ENCODE measurements at regions not wholly inside any gene's neighbourhood (a gene's known extent, or its start where the extent isn't known, plus 50 kb on each side); places are given as distances from the start of the nearest gene placed in this dataset.

GRCh38 chr10:71024490-71024889 lies 136.1 kb upstream of the PCBD1 start:
- Histone ChIP-seq H2AK9ac (replicated peaks; ENCODE audit: low read depth, low read length, poor library complexity) (no peak overlapping the region), H3K36me3 (ENCODE audit: control insufficient read depth, insufficient read depth, low read length) (no peaks in the 10 kb centered on the region), H2AFZ (replicated peaks; ENCODE audit: low read length, poor library complexity) (no peak overlapping the region), H2BK5ac (ENCODE audit: low read depth, low read length, poor library complexity, severe bottlenecking) (no peak overlapping the region), H3K23ac (ENCODE audit: low read depth, low read length) (no peak overlapping the region), H2BK120ac (ENCODE audit: low read depth, low read length) (no peak overlapping the region), H3K9me1 (ENCODE audit: insufficient read depth, low read length) (no peaks in the 10 kb centered on the region), H2BK15ac (ENCODE audit: low read depth, low read length) (no peak overlapping the region), H4K91ac (ENCODE audit: insufficient read depth, low read depth, low read length) (no peak overlapping the region), H3K14ac (replicated peaks; ENCODE audit: low read depth, low read length) (no peak overlapping the region), H3K9ac (ENCODE audit: low read depth, low read length) (no peak overlapping the region), H4K5ac (ENCODE audit: low read depth, low read length) (no peak overlapping the region), H4K20me1 (ENCODE audit: insufficient read depth, low read length) (no peaks in the 10 kb centered on the region), H3K4me1 (ENCODE audit: control insufficient read depth, insufficient read depth, low read length) (no peaks in the 10 kb centered on the region), H3K9me3 (ENCODE audit: control insufficient read depth, insufficient read depth, low read length) (0 out of 2 replicates have a peak, but pooled peaks cover 2% of the 10 kb centered on the region), H3K18ac (ENCODE audit: low read depth, low read length) (no peak overlapping the region), H4K8ac (ENCODE audit: low read depth in 2 of 2, low read length in 2 of 2) (no peak overlapping the region), H3K27ac (ENCODE audit: insufficient read depth, low read length) (no peak overlapping the region), H2AK5ac (ENCODE audit: low read depth, low read length) (no peak overlapping the region), H3K4ac (ENCODE audit: low read depth, low read length) (no peak overlapping the region), H3K79me1 (ENCODE audit: low read depth in 1 of 2, low read length in 2 of 2) (no peaks in the 10 kb centered on the region), H3K56ac (ENCODE audit: extremely low read depth, insufficient read depth, low read length) (no peak overlapping the region), H2BK20ac (ENCODE audit: low read depth, low read length) (no peak overlapping the region), H3K27me3 (ENCODE audit: control insufficient read depth, insufficient read depth, low read length) (peaks cover 11% of the 10 kb centered on the region), H3K4me2 (ENCODE audit: low read depth, low read length) (no peak overlapping the region), H3K4me3 (ENCODE audit: insufficient read depth, low read depth, low read length) (no peak overlapping the region)
- dilution Hi-C loops (cut with HindIII; ENCODE audit: low sequenced_read_pairs, unreplicated experiment) (no loop called here), in situ Hi-C loops (cut with MboI; ENCODE audit: low sequenced_read_pairs) (no loop called here), intact Hi-C loops (cut with micrococcal nuclease) (no loop called here)
- ChIA-PET POLR2A (ENCODE audit: unreplicated experiment) (no interaction called here), CTCF (no interaction called here)
- no peak for DNase-seq
- ATAC-seq (ENCODE audit: low read depth), result no peak
- no peak for TF ChIP-seq BHLHE40 (IDR thresholded peaks at IDR 0.05; ENCODE audit: low read depth, low read length)
- TF ChIP-seq NFE2L2 (IDR thresholded peaks at IDR 0.05; ENCODE audit: low read depth, low read length), result 0 out of 2 replicates have a peak, but pooled peaks have one; percentile 24
- WGBS, 2 experiments (ENCODE audit: extremely low coverage in 2 of 2, insufficient read length in 1 of 2), result no CpG with 5 or more reads among the region's 4 CpGs
- no TSS peak for BruUV-seq (replicated peaks)

Measured in IMR-90 (cell line).